ENCODE measurements at regions not wholly inside any gene's neighbourhood (a gene's known extent, or its start where the extent isn't known, plus 50 kb on each side); places are given as distances from the start of the nearest gene placed in this dataset.
A peak's percentile ranks its signal among the peaks of the same experiment; 100 is the strongest.
"Not testable (repeated sequence)": the region's sequence is repeated elsewhere in the genome, so short reads cannot be mapped to it uniquely, and the experiment has no call there.

DNA sequence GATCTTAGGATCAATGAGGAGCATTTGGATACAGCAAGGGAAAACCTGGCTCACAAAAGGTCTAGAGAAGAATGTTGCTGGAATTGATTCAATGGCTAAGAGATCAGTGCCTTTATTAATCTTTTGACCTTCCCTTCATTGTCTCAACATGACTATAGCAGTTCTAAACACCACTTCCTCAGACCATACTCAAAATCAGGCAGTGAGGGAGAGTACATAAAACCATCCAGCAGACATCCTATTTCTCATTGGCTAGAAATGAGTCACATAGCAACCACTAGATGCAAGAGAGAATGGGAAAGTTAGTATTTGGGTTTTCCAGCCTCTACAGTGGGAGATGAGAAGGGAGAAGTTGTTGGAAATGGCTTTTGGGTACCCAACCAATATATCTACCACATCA lies 151.4 kb upstream of the NUDT4 start:
- in situ Hi-C loops (cut with HindIII; ENCODE audit: low pct_unique_long_range_greater_than_20kb, low sequenced_read_pairs), result no loop called here
- no peak for DNase-seq (ENCODE audit: low read depth, low spot score)

DNA sequence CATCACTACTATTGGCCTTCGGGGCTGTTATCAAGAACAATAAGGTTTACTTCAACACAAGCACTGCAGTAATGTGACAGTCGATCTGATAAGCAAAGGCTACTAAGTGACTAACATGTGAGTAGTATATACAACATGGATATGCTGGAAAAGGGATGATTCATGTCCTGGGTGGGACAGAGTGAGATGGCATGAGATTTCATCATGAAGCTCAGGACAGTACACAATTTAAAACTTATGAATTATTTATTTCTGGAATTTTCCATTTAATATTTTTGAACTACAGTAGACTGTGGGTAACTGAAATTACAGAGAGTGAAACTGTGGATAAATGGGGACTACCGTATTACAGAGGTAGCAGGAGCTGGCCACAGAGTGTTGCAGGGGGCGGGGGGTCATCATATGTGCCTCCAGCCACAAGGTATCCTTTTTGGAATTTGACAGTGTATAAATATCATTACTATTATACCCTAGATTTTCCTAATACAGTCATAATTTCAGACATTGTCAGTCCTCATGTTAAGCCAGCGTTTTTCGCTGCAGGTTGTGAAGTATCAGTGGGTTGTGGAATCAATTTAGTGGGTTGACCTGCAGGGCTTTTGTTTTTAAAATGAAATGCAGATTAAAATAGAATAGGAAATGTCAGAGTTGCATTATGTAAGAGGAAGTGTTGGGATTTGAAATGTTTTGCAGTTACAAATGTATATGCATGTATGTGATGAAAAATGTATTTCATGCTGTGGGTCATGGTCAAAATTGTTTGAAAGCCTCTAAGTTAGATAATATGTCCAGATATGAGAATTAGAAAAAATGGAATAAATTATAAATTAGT lies 148.0 kb upstream of the NUDT4 start:
- DNase-seq (ENCODE audit: low read depth, low spot score), result peak; percentile 16
- in situ Hi-C loops (cut with HindIII; ENCODE audit: low pct_unique_long_range_greater_than_20kb, low sequenced_read_pairs), result no loop called here

- no peak for DNase-seq (ENCODE audit: low read depth, low spot score)
- in situ Hi-C loops (cut with HindIII; ENCODE audit: low pct_unique_long_range_greater_than_20kb, low sequenced_read_pairs), result no loop called here
Measured at GRCh38 chr12:93230326-93230720, 147.4 kb upstream of the NUDT4 start.

DNA sequence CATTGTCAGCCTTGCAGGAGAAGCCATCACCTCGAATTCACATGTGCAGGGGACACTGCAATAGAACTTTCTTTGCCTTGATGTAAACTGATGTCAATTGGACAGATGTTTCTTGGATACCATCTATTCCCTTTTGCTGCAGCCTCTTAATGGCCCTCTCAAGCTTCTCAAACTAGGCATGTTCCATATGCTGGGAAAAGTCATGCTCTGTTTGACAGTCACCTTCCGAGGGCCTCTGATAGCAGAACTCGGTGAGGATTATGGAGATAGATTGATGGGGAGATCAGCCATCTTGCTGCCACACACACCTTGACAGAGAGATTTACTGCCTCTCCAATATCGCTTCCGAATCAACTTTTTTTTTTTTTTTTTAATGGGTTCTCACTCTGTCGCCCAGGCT lies 145.8 kb upstream of the NUDT4 start:
- in situ Hi-C loops (cut with HindIII; ENCODE audit: low pct_unique_long_range_greater_than_20kb, low sequenced_read_pairs), result no loop called here

DNA sequence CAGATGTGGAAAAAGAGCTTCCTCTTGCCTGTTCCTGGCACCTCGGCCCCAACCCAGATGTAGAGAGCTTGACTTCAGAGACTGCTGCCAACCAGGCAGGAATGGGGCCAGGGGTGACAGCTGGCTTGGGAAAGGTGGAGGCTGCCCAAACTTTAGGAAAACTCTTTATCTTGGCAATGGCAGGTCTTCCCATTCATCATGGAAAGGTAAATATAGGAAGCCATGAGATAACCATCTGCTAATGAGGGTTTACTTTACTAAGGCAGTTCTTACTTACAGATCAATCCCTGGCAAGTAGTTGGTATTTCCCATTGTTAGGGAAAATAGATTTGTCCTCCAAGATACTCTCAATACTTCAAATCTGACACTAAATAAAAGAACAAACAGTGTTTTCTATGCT lies 143.1 kb upstream of the NUDT4 start:
- in situ Hi-C loops (cut with HindIII; ENCODE audit: low pct_unique_long_range_greater_than_20kb, low sequenced_read_pairs), result no loop called here
- DNase-seq (ENCODE audit: low read depth, low spot score), result no peak

More for the DNA sequence above, 145.8 kb upstream of the NUDT4 start:
- no peak for DNase-seq (ENCODE audit: low read depth, low spot score)

DNA sequence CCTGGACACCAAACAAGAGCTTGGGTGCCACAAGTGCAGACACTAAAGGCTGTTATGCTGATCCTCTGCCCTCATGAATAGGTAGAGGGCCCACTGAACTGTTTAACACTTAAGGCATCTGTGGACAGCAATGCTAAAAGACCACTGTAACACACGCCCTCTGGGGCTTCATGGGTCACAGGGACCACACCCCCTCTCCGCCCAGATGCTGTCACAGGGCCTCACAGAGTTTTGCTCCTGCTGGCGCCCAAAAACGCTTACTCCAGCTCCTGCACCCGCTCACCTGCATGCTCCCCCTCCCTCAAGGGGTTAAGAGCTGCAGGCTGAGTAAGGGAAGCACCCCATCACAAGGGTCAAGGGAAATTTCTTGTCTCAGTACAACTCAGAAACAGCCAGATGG lies 141.8 kb upstream of the NUDT4 start:
- no peak for DNase-seq (ENCODE audit: low read depth, low spot score)
- in situ Hi-C loops (cut with HindIII; ENCODE audit: low pct_unique_long_range_greater_than_20kb, low sequenced_read_pairs), result no loop called here

GRCh38 chr12:93237235-93237915 lies 140.3 kb upstream of the NUDT4 start:
- DNase-seq (ENCODE audit: low read depth, low spot score), result no peak
- in situ Hi-C loops (cut with HindIII; ENCODE audit: low pct_unique_long_range_greater_than_20kb, low sequenced_read_pairs), result no loop called here

DNA sequence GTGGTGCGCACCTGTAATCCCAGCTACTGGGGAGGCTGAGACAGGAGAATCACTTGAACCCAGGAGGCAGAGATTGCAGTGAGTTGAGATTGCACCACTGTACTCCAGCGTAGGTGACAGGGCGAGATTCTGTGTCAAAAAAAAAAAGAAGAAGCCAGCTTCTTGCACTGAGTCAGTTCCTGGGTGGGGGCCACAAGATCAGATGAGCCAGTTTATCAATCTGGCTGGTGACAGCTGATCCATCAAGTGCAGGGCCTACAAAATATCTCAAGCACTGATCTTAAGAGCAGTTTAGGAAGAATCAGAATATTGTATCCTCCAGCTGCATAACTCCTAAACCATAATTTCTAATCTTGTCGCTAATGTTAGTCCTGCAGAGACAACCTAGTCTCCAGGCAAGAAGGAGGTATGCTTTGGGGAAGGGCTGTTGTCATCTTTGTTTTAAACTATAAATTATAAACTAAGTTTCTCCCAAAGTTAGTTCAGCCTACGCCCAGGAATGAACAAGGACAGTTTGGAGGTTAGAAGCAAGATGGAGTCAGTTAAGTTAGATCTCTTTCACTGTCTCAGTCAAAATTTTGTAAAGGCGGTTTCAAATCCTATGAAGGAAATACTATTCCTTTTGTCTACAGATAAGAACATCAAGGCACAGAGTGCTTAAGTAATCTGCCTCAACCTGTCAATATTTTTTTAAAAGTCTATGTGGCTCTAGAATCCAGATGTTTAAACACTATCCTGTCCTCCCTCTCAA lies 139.0 kb upstream of the NUDT4 start:
- in situ Hi-C loops (cut with HindIII; ENCODE audit: low pct_unique_long_range_greater_than_20kb, low sequenced_read_pairs); DNase-seq (ENCODE audit: low read depth, low spot score): not testable (repeated sequence)

DNA sequence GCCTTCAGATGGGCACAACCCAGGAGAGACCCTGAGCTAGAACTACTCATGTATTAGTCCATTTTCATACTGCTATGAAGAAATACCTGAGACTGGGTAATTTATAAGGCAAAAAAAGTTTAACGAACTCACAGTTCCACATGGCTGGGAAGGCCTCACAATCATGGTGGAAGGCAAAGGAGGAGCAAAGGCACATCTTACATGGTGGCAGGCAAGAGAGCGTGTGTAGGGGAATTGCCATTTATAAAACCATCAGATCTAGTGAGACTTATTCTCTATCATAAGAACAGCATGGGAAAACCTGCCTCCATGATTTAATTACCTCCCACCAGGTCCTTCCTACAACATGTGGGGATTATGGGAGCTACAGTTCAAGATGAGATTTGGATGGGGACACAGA lies 137.9 kb upstream of the NUDT4 start:
- in situ Hi-C loops (cut with HindIII; ENCODE audit: low pct_unique_long_range_greater_than_20kb, low sequenced_read_pairs); DNase-seq (ENCODE audit: low read depth, low spot score): not testable (repeated sequence)

GRCh38 chr12:93242154-93242972 lies 135.4 kb upstream of the NUDT4 start:
- peak; percentile 20 for DNase-seq (ENCODE audit: low read depth, low spot score)
- in situ Hi-C loops (cut with HindIII; ENCODE audit: low pct_unique_long_range_greater_than_20kb, low sequenced_read_pairs), result no loop called here

DNA sequence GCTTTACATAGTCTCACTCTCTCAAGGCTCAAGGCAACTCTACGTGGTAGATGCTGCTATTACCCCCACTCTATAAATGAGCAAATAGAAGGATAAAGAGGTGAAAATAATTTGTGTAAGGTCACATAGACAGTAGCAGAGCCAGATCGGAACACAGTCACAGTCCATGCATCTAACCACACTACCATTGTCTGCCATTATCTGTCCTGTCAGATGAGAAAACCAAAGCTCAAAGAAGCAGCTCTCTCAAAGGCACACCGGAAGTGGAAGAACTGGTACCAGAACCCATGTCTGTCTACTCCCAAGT lies 134.4 kb upstream of the NUDT4 start:
- in situ Hi-C loops (cut with HindIII; ENCODE audit: low pct_unique_long_range_greater_than_20kb, low sequenced_read_pairs), result no loop called here
- DNase-seq (ENCODE audit: low read depth, low spot score), result no peak

- DNase-seq (ENCODE audit: low read depth, low spot score), result peak; percentile 47
- in situ Hi-C loops (cut with HindIII; ENCODE audit: low pct_unique_long_range_greater_than_20kb, low sequenced_read_pairs), result no loop called here
Measured at GRCh38 chr12:93243689-93244513, 133.8 kb upstream of the NUDT4 start.

- in situ Hi-C loops (cut with HindIII; ENCODE audit: low pct_unique_long_range_greater_than_20kb, low sequenced_read_pairs), result no loop called here
- no peak for DNase-seq (ENCODE audit: low read depth, low spot score)
Measured at GRCh38 chr12:93244514-93245077, 133.1 kb upstream of the NUDT4 start.

DNA sequence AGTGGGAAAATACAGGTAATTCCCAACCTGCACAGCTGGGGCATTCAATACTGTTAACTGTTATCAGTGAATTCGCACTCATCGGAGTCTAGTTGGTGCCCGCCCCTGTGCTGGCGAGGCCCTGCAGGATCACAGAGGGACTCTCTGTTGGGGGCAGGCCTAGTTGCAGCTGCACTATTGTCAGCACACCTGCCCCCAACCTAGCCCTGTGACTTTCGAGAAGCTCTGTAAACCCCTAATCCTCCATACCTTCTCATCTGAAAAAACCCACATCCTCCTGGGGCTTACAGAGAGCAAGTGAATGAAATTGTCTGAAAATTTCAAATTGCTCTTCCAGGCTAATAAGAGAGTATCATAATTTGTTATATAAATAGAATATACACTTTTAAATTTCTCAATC lies 132.2 kb upstream of the NUDT4 start:
- DNase-seq (ENCODE audit: low read depth, low spot score), result no peak
- in situ Hi-C loops (cut with HindIII; ENCODE audit: low pct_unique_long_range_greater_than_20kb, low sequenced_read_pairs), result no loop called here

GRCh38 chr12:93247313-93247991 lies 130.3 kb upstream of the NUDT4 start:
- no peak for DNase-seq (ENCODE audit: low read depth, low spot score)
- in situ Hi-C loops (cut with HindIII; ENCODE audit: low pct_unique_long_range_greater_than_20kb, low sequenced_read_pairs), result no loop called here

DNA sequence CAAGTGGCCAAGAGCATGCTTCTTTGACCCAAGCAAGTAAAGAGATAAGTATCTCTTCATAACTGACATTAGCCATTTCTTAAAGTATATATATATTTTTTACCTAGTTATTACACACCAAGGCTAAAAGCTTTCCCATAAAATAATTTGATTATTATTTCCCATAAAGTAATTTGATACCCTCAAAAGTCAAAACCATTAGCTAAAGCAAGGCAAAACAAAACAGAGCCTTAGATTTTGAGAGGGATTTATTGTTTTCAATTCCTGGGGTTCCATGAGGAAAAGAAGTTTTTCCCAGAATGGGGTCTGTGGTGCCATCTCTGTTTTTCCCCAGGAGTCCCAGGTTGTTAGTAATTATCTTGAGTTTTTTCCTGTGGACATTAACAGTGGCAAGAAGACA lies 125.5 kb upstream of the NUDT4 start:
- in situ Hi-C loops (cut with HindIII; ENCODE audit: low pct_unique_long_range_greater_than_20kb, low sequenced_read_pairs), result no loop called here
- DNase-seq (ENCODE audit: low read depth, low spot score), result no peak

Data from SK-MEL-5 (cell line).